ENCODE measurements at regions not wholly inside any gene's neighbourhood (a gene's known extent, or its start where the extent isn't known, plus 50 kb on each side); places are given as distances from the start of the nearest gene placed in this dataset.
"Not testable (repeated sequence)": the region's sequence is repeated elsewhere in the genome, so short reads cannot be mapped to it uniquely, and the experiment has no call there.

DNA sequence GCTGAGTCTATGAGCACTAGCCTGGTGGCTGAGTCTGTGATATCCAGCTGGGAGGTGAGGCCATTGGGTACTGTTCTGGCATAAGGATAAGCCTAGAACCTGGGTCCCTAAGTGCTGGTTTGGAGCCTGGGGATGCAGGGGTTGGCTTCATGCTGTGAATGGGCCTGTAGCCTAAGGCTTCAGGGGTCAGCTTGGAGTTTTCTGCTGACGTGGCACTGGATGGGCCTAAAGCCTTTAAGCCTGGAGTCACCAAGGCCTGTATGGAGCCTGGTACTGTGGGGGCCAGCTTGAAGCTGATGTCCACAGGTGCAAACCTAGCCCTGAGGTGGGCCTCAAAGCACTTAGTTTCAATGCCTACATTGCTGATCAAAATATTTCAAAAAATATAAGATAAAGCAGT, 979.6 kb upstream of the POU3F4 start:
- DNase-seq (ENCODE audit: low spot score), result no peak

DNA sequence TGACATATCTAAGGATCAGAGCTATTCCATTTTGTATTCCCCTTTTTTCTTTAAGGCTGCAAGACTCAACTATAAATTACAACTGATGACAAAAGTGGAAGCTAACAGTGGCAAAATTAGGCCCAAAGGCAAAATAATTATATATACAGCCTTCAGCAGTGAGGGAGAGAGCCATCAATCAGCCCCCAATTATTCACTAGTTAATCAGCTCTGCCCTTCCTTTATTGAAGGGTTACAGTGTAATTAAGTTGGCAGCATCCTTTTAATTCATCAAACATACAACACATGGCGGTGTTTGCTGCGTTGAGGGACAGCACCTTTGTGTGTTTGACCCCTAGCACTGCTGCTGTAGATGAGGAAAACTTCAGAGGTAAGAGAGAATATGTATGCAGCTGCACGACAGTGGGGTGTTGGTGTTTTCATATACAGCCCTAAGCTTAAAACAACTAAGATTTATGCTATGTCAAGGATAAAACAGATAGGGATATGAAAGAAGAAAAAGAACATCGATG, 973.9 kb upstream of the POU3F4 start:
- no peak for DNase-seq (ENCODE audit: low spot score)

DNA sequence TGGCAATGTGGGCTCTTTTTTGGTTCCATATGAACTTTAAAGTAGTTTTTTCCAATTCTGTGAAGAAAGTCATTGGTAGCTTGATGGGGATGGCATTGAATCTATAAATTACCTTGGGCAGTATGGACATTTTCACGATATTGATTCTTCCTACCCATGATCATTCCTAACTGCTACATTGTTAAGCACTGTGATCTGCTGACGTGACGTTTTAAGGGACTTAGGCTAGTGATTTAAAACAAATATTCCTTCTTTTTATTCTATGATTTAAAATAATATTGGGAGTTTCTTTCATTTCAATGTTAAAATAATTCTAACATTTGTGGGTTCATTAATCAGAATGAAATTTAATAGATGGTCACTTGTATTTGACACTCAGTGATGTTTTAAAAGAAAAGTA, 970.9 kb upstream of the POU3F4 start:
- not testable (repeated sequence) for DNase-seq (ENCODE audit: low spot score)

DNA sequence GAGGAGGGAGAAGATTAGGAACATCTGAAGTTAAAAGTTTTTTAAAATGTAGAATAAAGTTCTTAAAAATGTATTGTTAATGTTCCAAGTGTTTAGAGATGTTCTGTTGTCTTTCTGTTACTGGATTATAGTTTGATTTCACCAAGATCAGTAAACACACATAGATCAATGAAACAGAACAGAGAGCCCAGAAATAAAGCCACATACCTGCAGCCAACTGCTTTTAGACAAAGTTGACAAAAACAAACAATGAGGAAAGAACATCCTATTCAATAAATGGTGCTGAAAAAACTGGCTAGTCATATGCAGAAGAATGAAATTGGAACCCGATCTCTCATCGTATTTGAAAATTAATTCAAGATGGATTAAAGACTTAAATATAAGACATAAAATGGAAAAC, 966.3 kb upstream of the POU3F4 start:
- DNase-seq (ENCODE audit: low spot score), result no peak

DNA sequence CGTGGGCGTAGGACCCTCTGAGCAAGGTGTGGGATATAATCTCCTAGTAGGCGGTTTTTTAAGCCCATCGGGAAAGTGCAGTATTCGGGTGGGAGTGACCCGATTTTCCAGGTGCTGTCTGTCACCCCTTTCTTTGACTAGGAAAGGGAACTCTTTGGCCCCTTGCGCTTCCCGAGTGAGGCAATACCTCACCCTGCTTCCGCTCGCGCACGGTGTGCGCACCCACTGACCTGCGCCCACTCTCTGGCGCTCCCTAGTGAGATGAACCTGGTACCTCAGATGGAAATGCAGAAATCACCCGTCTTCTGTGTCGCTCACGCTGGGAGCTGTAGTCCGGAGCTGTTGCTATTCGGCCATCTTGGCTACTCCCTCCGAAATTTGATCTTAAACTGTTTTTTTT, 955.9 kb upstream of the POU3F4 start:
- DNase-seq (ENCODE audit: low spot score), result not testable (repeated sequence)

DNA sequence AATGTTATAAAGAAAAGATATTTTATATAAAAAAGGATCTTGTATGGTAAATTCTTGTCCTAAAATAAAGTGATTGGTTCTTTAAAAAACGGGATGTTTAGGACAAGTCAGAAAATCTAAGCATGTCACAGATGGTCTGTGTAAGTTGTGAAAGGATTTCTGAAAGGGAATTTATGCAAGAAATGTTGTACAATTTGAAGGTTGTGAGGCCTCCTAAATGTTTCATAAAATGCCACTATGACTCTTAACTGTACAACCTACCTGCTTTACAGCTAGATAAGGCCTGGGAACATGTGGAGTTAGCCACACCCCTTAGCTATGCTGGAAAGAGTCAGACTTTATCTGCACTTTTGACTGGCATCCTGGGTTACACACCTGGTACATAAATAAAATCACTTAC, 951.5 kb upstream of the POU3F4 start:
- DNase-seq (ENCODE audit: low spot score), result no peak

DNA sequence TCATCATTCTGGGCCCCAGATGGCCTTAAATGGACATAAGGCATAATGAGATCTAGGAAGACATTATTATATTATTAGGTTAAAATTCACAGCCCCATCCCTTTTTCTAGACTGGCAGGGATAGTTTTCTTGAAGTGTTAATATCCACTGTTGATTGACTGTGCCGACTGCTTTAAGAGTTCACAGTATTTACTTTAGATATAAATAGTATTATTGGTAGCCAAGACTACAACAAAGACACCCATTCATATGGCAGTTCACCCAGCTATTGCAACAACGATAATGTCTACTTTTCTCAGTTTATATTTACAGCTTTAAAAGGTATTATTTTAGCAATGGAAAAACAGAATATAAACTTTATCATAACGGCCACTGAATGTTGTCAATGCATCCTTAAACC, 922.2 kb upstream of the POU3F4 start:
- no peak for DNase-seq (ENCODE audit: low spot score)

DNA sequence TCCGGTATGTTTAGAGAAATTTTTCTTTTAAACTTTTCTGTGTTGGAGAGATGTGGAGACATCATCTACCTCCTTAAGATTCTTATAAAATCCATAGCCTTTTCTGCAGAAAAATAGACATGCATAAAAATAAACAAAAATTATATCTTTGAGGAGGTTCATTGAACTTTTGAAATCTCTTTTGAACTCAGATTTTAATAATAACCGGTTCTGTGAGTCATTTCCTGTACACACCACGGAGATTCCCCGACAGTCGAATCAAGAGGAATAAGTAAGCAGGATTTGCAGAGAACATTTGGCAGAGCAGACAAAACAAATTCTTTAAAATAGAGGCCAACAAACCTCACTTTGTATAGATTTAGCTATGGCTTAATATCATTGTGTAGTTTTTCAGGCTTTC, 918.7 kb upstream of the POU3F4 start:
- peak; percentile 1 for DNase-seq (ENCODE audit: low spot score)

DNA sequence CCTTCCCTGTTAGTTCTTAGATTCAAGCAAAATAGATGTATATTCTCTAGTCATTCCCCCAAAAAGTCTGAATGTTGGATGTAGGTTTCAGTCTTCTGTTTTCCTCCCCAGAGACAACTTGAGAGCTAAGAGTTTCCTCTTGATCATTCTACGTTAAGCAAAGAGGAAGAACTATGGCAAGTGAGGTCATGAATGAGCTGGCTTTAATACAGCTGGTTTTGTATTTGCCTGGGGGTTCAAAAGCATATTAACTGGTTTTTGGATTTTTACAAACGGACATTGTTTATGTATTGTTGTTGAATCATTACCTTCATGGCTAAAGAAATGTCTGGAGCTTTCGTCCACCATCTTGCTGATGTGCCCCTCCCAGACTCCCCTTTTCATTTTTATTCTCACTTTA, 916.7 kb upstream of the POU3F4 start:
- no peak for DNase-seq (ENCODE audit: low spot score)

DNA sequence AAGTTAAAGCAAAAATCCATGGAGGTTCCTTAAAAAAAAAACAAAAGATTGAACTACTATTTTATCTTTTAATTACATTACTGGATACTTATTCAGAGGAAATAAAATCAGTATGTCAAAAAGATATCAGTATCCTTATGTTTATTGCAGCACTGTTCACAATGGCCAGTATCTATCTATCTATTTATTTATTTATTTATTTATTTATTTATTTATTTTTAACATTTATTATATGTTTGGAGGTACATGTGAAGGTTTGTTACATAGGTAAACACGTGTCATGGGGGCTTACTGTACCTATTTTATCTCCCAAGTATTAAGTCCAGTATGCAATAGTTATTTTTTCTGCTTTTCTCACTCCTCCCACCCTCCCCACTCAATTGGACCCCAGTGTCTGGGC, 881.1 kb upstream of the POU3F4 start:
- DNase-seq (ENCODE audit: low spot score), result no peak

DNA sequence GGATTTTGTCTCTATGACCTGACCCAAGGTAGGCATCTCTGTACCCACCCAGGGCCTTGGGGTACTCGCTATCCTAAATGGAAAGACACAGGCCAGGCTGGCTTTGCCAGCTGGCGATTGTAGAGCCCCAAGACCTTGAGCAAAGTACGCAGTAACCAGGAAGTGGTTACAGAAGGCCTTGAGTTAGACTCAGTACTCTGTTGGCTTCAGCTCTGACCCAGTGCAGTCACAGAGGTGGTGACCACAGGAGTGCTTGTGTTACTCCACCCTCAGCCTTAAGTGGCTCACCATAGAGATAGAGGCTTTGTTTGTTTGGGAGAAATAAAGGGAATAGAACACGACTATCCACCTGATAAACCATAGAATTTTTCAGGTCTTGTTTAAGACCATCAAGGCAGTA, 880.5 kb upstream of the POU3F4 start:
- no peak for DNase-seq (ENCODE audit: low spot score)

DNA sequence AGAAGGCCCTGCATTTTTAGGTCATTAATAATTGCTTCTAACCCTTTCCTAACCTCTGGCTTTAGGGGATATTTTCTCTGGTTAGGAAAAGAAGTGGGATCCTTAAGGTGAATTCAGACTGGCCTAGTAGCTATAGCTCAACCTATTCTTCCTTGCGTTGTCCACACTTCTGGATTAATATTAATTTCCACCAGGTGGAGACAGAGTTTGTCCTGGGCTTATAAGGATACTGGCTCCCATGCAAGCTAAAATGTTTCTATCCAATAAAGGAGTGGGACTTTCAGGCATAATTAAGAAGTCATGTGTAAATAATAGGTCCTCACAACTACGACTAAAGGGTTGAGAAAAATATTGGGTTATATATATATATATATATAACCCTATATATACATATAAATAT, 860.0 kb upstream of the POU3F4 start:
- DNase-seq (ENCODE audit: low spot score), result no peak

DNA sequence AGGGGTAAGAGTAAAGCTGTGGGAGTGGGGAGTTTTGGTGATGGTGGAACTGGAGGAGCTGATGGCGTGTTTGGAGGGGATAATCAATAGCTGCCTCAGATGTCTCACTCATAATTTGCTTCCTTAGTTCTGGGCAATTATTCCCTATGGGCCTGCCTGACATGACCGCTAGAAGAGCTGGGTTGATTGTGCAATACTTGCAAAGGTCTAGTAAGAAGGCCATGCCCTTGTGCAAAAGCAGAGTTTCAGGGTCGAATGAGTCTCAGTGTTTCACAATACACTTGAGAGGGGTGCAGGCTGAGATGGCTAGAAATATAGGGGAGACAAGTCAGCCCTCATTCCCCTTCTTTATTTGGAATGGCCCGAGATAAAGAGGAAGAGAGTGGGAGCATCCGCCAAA, 858.4 kb upstream of the POU3F4 start:
- no peak for DNase-seq (ENCODE audit: low spot score)

DNA sequence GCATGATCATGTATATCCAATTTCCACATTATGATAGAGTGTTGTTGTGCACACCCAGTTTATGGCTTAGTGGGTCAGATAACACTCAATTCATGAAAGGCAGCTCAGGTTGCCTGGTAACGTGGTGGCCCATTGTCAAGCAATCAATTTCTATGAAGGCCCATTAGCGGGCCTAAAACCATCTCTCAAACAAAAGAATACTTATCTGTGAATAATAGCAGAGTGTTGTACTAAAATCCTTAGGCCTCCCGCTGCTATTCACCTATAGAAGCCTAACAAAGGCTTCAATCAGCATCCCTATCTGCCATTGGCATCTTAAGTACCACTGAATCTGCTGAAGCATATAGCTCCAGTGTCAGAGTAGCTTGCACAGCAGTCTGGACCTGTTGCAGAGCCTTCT, 849.6 kb upstream of the POU3F4 start:
- DNase-seq (ENCODE audit: low spot score), result no peak

DNA sequence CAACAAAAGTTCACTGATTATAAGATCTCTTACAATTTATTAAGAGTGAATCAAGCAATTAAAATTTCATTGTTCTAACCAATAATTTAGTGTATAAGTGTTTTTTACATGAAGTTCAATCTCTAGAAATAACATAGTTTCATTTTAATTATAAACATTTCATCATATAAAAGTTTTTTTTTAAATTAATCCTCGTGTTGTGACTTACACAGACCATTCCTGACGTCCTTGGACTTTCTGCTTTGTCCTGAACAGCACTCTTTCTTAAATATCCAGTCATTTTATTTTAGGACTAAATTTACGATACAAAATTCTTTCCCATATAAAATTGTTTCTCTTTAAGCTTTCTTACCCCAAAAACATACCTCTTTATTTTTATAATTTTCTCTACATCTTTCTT, 841.7 kb upstream of the POU3F4 start:
- no peak for DNase-seq (ENCODE audit: low spot score)

DNA sequence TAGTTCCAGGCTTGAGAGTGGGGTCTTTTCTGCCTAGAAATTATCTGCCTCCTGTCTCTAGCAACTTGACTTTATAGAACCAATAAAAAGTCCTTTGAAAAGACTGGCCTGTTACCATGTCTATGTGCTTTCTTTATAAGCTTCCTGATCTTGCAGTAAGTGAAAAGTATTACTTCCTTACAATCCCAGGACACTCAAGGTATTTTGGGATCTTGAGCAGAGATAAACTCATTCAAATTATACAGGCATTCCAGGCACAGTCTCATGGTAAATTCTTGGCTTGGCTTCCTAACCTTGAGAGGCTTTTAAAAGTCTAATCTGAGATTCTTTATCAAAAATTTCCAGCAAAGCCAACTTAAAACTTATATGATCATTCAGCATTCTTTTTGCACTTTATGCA, 833.0 kb upstream of the POU3F4 start:
- no peak for DNase-seq (ENCODE audit: low spot score)

DNA sequence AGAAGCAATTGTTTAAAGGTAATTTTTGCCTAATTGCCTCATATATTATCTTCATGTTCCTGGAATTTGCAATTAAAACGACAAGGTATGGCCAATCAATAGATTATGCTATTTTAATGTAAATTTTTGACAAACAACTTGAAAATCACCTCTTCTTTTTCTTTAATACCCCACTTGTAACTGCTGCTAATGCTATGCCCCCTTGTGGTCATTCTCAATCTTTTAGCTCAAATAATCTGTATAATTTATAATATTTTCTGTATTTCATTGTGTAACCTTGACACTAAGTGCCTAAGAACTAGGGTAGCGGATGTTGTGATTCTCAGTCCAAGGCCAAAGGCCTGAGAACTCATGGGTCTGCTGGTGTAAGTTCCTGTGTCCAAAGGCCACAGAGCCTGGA, 831.7 kb upstream of the POU3F4 start:
- no peak for DNase-seq (ENCODE audit: low spot score)

DNA sequence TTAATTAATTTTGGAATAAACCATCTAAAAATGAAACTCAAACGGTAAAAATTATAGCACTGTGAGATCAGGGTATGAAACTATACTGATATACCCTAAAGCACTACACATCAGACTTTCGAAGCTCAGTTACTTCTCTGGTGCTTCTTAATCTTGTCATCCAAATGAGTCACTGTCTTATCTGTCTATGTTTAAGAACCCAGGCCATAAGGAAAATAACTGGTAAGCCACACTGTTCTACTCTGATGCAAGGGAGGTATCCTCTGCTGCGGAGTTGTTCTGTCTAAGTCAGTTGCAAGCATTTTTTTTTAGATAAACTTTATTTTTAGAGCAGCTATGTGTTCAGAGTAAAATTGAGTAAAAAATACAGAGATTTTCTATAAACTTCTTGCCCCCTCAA, 830.8 kb upstream of the POU3F4 start:
- DNase-seq (ENCODE audit: low spot score), result no peak

DNA sequence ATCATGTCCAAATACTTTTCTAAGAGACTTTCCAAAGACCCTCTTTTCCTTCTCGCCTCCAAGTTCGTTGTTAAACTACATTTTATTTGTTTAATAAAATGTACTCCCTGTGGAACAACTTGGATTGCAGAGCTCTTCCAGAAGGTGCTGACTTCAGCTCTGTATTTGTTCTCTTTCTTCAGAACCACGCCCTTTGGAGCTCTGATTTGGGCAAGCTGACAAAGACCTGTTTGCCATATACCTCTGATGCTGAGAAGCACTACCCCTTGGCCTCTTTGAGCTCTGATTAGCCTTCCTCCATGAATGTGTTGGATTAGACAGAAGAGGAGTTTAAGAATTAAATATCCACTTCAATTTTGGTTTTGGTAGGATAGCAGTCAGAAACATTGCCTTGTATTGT, 815.1 kb upstream of the POU3F4 start:
- DNase-seq (ENCODE audit: low spot score), result no peak

DNA sequence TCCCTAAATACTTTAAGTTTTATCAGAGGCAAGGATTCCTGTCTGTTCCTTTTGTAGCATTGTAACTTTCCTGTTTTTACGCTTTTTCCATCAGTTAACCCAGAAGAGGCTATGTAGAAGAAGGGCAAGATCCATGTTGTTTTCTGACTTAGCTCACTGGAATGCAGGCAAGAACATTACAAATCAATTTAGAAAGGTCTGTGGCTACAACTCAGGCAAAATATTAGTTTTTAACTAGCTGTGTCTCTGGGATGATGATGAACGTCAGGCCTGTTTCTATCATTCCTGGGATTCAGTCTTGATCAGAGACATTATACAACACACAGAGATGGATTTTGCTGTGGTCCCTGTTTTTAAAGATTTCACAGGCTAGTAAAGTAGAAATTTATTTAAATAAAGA, 813.0 kb upstream of the POU3F4 start:
- DNase-seq (ENCODE audit: low spot score), result no peak

DNA sequence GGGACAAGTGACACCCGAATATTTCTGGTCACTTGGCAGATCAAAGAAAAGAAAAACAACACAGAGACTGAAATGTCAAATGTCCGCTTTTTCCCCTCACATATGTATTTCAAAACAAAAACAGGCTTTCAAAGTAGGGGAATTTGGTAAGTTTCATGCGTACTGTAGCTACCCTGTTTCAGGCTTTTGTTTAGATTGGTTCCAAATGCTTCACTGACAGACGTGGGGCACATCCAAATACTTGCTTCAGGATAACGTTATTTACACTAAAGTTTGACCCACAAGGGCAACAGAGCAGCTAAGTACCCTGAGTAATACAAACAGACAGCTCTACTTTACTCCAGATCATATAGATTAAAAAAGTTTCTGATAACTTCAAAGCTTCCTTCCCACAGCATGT, 804.5 kb upstream of the POU3F4 start:
- no peak for DNase-seq (ENCODE audit: low spot score)

DNA sequence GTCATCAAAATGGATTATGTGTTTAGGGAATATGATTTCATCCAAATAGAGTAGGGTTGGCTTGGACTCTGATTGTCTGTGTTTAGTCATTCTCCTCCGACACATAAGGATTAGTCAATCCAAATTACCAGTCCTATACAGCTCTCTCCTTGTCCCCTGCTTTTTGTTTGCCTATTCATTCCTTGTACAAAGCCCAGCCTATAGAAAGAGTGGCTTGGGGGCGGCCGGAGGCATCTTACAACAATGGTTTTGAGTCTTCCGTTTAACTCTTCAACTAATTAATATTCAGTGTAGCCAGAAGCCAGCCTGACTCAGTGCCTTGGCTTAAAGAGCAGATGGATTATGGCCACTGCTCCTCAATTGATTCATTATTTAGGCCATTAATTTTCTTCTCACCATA, 796.6 kb upstream of the POU3F4 start:
- DNase-seq (ENCODE audit: low spot score), result no peak

DNA sequence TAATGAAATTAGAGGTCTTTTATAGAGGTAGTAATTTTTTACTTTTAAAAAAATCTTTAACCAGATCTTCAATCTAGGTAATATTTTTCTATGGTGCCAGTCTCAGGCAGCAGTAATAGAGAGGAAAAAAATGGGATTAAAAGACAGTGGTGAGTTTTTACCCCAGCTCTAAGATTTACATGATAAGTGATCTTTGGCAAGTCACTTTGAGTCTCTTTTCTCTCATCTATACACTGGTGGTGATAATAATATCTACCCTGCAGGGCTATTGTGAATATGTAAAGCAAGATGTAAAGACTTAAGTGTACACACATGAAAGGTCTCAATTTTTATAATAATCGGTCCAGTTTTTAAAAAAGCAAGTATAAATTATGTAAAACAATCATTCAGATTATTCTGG, 786.2 kb upstream of the POU3F4 start:
- DNase-seq (ENCODE audit: low spot score), result no peak

DNA sequence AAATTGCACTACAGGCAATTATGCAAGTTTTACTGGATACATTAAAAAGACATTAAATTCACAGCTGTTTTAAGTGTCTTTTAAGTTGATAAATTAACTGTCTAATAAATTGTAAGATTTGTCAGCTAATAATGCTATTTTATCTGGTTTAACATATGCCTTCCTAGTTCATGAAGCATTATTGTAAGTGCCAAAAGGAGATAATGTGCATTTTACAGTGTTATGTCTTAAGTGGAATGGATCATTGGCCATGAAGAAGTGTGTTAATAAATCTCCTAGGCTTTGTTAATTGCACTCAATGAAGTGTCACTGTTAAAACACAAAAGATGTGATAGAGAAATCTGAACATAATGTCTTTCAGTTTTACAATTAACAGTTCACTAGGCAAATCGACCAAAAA, 784.3 kb upstream of the POU3F4 start:
- DNase-seq (ENCODE audit: low spot score), result no peak

DNA sequence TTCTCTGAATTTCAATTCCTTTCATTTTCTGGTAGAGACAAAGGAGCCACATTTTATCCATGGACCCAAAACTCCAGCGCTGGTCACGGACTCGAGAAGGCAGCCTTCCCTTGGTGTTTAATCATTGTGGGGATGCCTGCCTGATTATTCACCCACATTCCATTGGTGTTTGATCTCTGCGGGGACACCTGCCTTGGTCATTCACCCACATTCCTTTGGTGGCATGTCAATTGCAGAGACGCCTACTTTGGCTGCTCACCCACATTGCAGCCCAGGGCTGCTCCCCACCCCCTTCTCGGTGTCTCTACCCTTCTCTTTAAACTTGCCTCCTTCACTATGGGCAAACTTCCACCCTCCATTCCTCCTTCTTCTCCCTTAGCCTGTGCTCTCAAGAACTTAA, 780.7 kb upstream of the POU3F4 start:
- DNase-seq (ENCODE audit: low spot score), result peak; percentile 17

Data from LoVo (cell line).